ENCODE measurements at regions not wholly inside any gene's neighbourhood (a gene's known extent, or its start where the extent isn't known, plus 50 kb on each side); places are given as distances from the start of the nearest gene placed in this dataset.

- TF ChIP-seq CTCF (IDR thresholded peaks at IDR 0.05; ENCODE audit: low read depth, low read length) (no peak), POLR2A (IDR thresholded peaks at IDR 0.05; ENCODE audit: extremely low read depth, insufficient read length) (no peak), MAX (IDR thresholded peaks at IDR 0.05; ENCODE audit: low read depth, low read length) (no peak)
Measured at GRCh38 chr14:97657609-97658008, 860.4 kb downstream of the VRK1 start.

Measured in NB4 (cell line).